ENCODE measurements at regions not wholly inside any gene's neighbourhood (a gene's known extent, or its start where the extent isn't known, plus 50 kb on each side); places are given as distances from the start of the nearest gene placed in this dataset.

GRCh38 chr7:24409431-24410024, 125.5 kb downstream of the NPY start:
- intact Hi-C loops (cut with DNase I), result no loop called here
- ATAC-seq, result no peak
- TF ChIP-seq POLR2A (IDR thresholded peaks at IDR 0.05) (no peak), CTCF (IDR thresholded peaks at IDR 0.05) (no peak)
- Histone ChIP-seq H3K4me3 (no peak overlapping the region), H3K9me3 (no peaks in the 10 kb centered on the region), H3K27me3 (no peaks in the 10 kb centered on the region), H3K36me3 (no peaks in the 10 kb centered on the region), H3K27ac (no peak overlapping the region), H3K4me1 (no peaks in the 10 kb centered on the region)
- no peak for DNase-seq
- 78% methylated on average over 6 of the region's 6 CpGs for WGBS (ENCODE audit: insufficient coverage, low coverage, low lambda C conversion rate, missing lambda C conversion rate)

GRCh38 chr7:24411226-24411625, 127.2 kb downstream of the NPY start:
- no peak overlapping the region for H3K4me3 ChIP-seq
- intact Hi-C loops (cut with DNase I), result no loop called here
- H3K27me3 ChIP-seq, result no peaks in the 10 kb centered on the region
- H3K27ac ChIP-seq, result no peak overlapping the region
- no peaks in the 10 kb centered on the region for H3K36me3 ChIP-seq
- TF ChIP-seq CTCF (IDR thresholded peaks at IDR 0.05), result no peak
- TF ChIP-seq POLR2A (IDR thresholded peaks at IDR 0.05), result no peak
- H3K9me3 ChIP-seq, result no peaks in the 10 kb centered on the region
- 48% methylated on average over 3 of the region's 3 CpGs for WGBS (ENCODE audit: insufficient coverage, low coverage, low lambda C conversion rate, missing lambda C conversion rate)
- DNase-seq (no peak), ATAC-seq (peak in 1 of 4 donors; percentile 42)
- H3K4me1 ChIP-seq, result no peaks in the 10 kb centered on the region

GRCh38 chr7:24417526-24418120, 133.6 kb downstream of the NPY start:
- Histone ChIP-seq H3K4me3 (no peak overlapping the region), H3K27me3 (no peaks in the 10 kb centered on the region), H3K27ac (no peak overlapping the region), H3K4me1 (peaks cover 0 to 7% (median 0%) of the 10 kb centered on the region in 4 donors), H3K9me3 (no peaks in the 10 kb centered on the region), H3K36me3 (no peaks in the 10 kb centered on the region)
- intact Hi-C loops (cut with DNase I), result no loop called here
- 72% methylated on average over 7 of the region's 7 CpGs for WGBS (ENCODE audit: insufficient coverage, low coverage, low lambda C conversion rate, missing lambda C conversion rate)
- peak in 2 of 4 donors; percentile 28 to 59 for ATAC-seq
- TF ChIP-seq CTCF (IDR thresholded peaks at IDR 0.05) (no peak), POLR2A (IDR thresholded peaks at IDR 0.05) (no peak)
- no peak for DNase-seq

- peak in 1 of 4 donors; percentile 45 for ATAC-seq
- DNase-seq, result no peak
- no peak overlapping the region for H3K4me3 ChIP-seq
- 93% methylated on average over 2 of the region's 2 CpGs for WGBS (ENCODE audit: insufficient coverage, low coverage, low lambda C conversion rate, missing lambda C conversion rate)
- H3K27ac ChIP-seq, result no peak overlapping the region
- intact Hi-C loops (cut with DNase I), result no loop called here
- no peaks in the 10 kb centered on the region for H3K9me3 ChIP-seq
- TF ChIP-seq CTCF (IDR thresholded peaks at IDR 0.05) (no peak), POLR2A (IDR thresholded peaks at IDR 0.05) (no peak)
- H3K36me3 ChIP-seq, result no peaks in the 10 kb centered on the region
- no peaks in the 10 kb centered on the region for H3K27me3 ChIP-seq
- peaks cover 0 to 7% (median 0%) of the 10 kb centered on the region in 4 donors for H3K4me1 ChIP-seq
Observed at GRCh38 chr7:24419077-24419476, 135.1 kb downstream of the NPY start.

All from right lobe of liver (tissue), 6 donors.